HCT116 (cell line): ENCODE measurements at regions not wholly inside any gene's neighbourhood (a gene's known extent, or its start where the extent isn't known, plus 50 kb on each side); places are given as distances from the start of the nearest gene placed in this dataset.

Experiments
- ATAC-seq: fragments of 200-7000 bp; cut with Tn5 transposase; 2 replicates; pipeline ENCODE4 v1.9.1; 2020; ENCODE audit warnings: mild to moderate bottlenecking, moderate library complexity
- BruUV-seq: library from RNA; stranded (reverse); fragments of 400-500 nt; replicated peaks from 2 replicates; lab custom pipeline; 2021; lab: Mats Ljungman, UMichigan
- CTCF ChIA-PET: fragments of 300-600 bp; sonication (Branson Sonifier 250); formaldehyde crosslinking; loops from one replicate; lab custom pipeline; 2021; ENCODE audit warnings: antibody characterized with exemption; lab: Charles Lee
- POLR2A ChIA-PET: fragments of 300-600, 350-600 bp; sonication (Branson Sonifier 250); formaldehyde crosslinking; loops from one replicate; lab custom pipeline; 2021; ENCODE audit warnings: antibody characterized with exemption; lab: Charles Lee
- RAD21 ChIA-PET, 2 experiments: fragments of 300-600 bp; sonication (Branson Sonifier 250); formaldehyde crosslinking; loops; one replicate each; lab custom pipeline; 2023; ENCODE audit warnings: low total read pairs in 2 of 2; ENCODE audit not compliant: uncharacterized antibody in 2 of 2, unreplicated experiment in 2 of 2, low non-redundant PET in 1 of 2; lab: Charles Lee
- DNase-seq: peaks from one replicate; pipeline ENCODE4 v3.0.0-alpha.2; 2010; ENCODE audit warnings: low read depth, low spot score
- H2AFZ ChIP-seq: fragments of 200-600 bp; shearing (Covaris generic), sonication (generic); 2 replicates; pipeline ENCODE4 v1.6.1; 2017; ENCODE audit warnings: low read depth, mixed run types, mixed read lengths, antibody characterized with exemption, low read length; ENCODE audit not compliant: poor library complexity, severe bottlenecking
- H3K27ac ChIP-seq: 2 replicates; pipeline ENCODE4 v1.5.1; 2012; ENCODE audit warnings: low read depth, low read length
- H3K27me3 ChIP-seq: fragments of 200-600 bp; sonication (generic); 2 replicates; pipeline ENCODE4 v1.6.1; 2016; ENCODE audit warnings: mixed run types, low read length, mixed read lengths; ENCODE audit not compliant: insufficient read depth
- H3K36me3 ChIP-seq, 2 experiments: fragments of 200-500 bp in 1 of 2; fragments of 200-600 bp in 1 of 2; sonication (Bioruptor generic) in 1 of 2; sonication (generic) in 1 of 2; 2 replicates each; pipeline versions ENCODE4 v1.5.1 to v1.6.1; 2014 to 2016; ENCODE audit warnings: low read length in 2 of 2, inconsistent platforms in 1 of 2, mixed read lengths in 1 of 2, mixed run types in 1 of 2; ENCODE audit not compliant: insufficient read depth in 2 of 2, control insufficient read depth in 1 of 2
- H3K4me1 ChIP-seq, 2 experiments: fragments of 200-600 bp in 1 of 2; sonication (generic) in 1 of 2; 2 replicates each; pipeline versions ENCODE4 v1.5.1 to v1.6.1; 2012 to 2017; ENCODE audit warnings: low read length in 2 of 2, inconsistent platforms in 1 of 2, mild to moderate bottlenecking in 1 of 2, mixed read lengths in 1 of 2, mixed run types in 1 of 2, moderate library complexity in 1 of 2; ENCODE audit not compliant: insufficient read depth in 2 of 2, control insufficient read depth in 1 of 2
- H3K4me2 ChIP-seq: fragments of 200-600 bp; sonication (generic); 2 replicates; pipeline ENCODE4 v1.6.1; 2017; ENCODE audit warnings: mixed run types, low read length, mixed read lengths
- H3K4me3 ChIP-seq, 2 experiments: fragments of 200-600 bp in 1 of 2; sonication (generic) in 1 of 2; replicated peaks in 1 of 2; 2 replicates each; pipeline ENCODE4 v1.5.1; 2011 to 2016; ENCODE audit warnings: low read length in 2 of 2, control low read depth in 1 of 2, low read depth in 1 of 2, mild to moderate bottlenecking in 1 of 2, mixed read lengths in 1 of 2, mixed run types in 1 of 2
- H3K79me2 ChIP-seq: fragments of 200-600 bp; sonication (generic); 2 replicates; pipeline ENCODE4 v1.6.1; 2017; ENCODE audit warnings: mild to moderate bottlenecking, mixed run types, low read length, moderate library complexity, mixed read lengths; ENCODE audit not compliant: insufficient read depth
- H3K9ac ChIP-seq: fragments of 200-600 bp; sonication (generic); 2 replicates; pipeline ENCODE4 v1.6.1; 2016; ENCODE audit warnings: low read length, mixed read lengths
- H3K9me2 ChIP-seq: fragments of 200-600 bp; sonication (generic), shearing (Covaris generic); 2 replicates; pipeline ENCODE4 v1.6.1; 2017; ENCODE audit warnings: mixed run types, mild to moderate bottlenecking, moderate library complexity; ENCODE audit not compliant: insufficient read depth
- H3K9me3 ChIP-seq, 2 experiments: fragments of 200-500 bp in 1 of 2; fragments of 200-600 bp in 1 of 2; sonication (Bioruptor generic) in 1 of 2; sonication (generic) in 1 of 2; 2 replicates each; pipeline ENCODE4 v1.6.1; 2014 to 2017; ENCODE audit warnings: low read length in 2 of 2, mixed read lengths in 2 of 2, inconsistent platforms in 1 of 2, low read depth in 1 of 2, mild to moderate bottlenecking in 1 of 2, mixed run types in 1 of 2, moderate library complexity in 1 of 2; ENCODE audit not compliant: control insufficient read depth in 1 of 2, insufficient read depth in 1 of 2
- H4K20me1 ChIP-seq: fragments of 200-600 bp; sonication (generic), shearing (Covaris generic); 2 replicates; pipeline ENCODE4 v1.6.1; 2017; ENCODE audit warnings: mixed run types, mild to moderate bottlenecking, moderate library complexity; ENCODE audit not compliant: insufficient read depth
- CBX3 ChIP-seq: IDR thresholded peaks from 2 replicates; pipeline ENCODE4 v1.6.1; 2012; ENCODE audit warnings: low read depth
- CEBPB ChIP-seq: IDR thresholded peaks from 2 replicates; pipeline ENCODE4 v1.6.1; 2012; ENCODE audit warnings: low read depth
- EGR1 ChIP-seq: IDR thresholded peaks from 2 replicates; pipeline ENCODE4 v1.6.1; 2012; ENCODE audit warnings: low read depth
- ELF1 ChIP-seq: IDR thresholded peaks from 2 replicates; pipeline ENCODE4 v1.6.1; 2012; ENCODE audit warnings: low read depth, borderline replicate concordance
- EZH2 ChIP-seq: fragments of 200-600 bp; sonication (generic); IDR thresholded peaks from 2 replicates; pipeline ENCODE4 v1.6.1; 2017; ENCODE audit warnings: antibody characterized with exemption, mixed run types
- EZH2phosphoT487 ChIP-seq: fragments of 200-600 bp; IDR thresholded peaks from 2 replicates; pipeline ENCODE4 v1.6.1; 2018; ENCODE audit warnings: antibody characterized with exemption, borderline replicate concordance
- POLR2AphosphoS5 ChIP-seq: IDR thresholded peaks from 2 replicates; pipeline ENCODE4 v1.6.1; 2011; ENCODE audit warnings: mild to moderate bottlenecking, low read depth, low read length, moderate library complexity
- RAD21 ChIP-seq: IDR thresholded peaks from 2 replicates; pipeline ENCODE4 v1.6.1; 2012; ENCODE audit warnings: low read depth, mild to moderate bottlenecking
- SP1 ChIP-seq: IDR thresholded peaks from 2 replicates; pipeline ENCODE4 v1.6.1; 2012; ENCODE audit warnings: low read depth
- SRF ChIP-seq: IDR thresholded peaks from 2 replicates; pipeline ENCODE4 v1.6.1; 2012; ENCODE audit warnings: low read depth
- intact Hi-C: fragments of 100-400 bp; cut with micrococcal nuclease; formaldehyde crosslinking; loops from 2 replicates; pipeline ENCODE4 v1.10.0; 2022
- TF ChIP-seq, protein P1 (sequence below): IDR thresholded peaks from 2 replicates; pipeline ENCODE4 v1.6.1; 2012
- TF ChIP-seq, protein P2 (sequence below), 3 experiments: fragments of 200-600 bp in 1 of 3; sonication (generic) in 1 of 3; IDR thresholded peaks in 2 of 3; conservative IDR thresholded peaks in 1 of 3; 2 replicates each; pipeline ENCODE4 v1.5.1; 2012 to 2017; ENCODE audit warnings: low read depth in 2 of 3, low read length in 2 of 3, antibody characterized with exemption in 1 of 3, borderline replicate concordance in 1 of 3, control low read depth in 1 of 3, mild to moderate bottlenecking in 1 of 3, mixed read lengths in 1 of 3, mixed run types in 1 of 3, moderate library complexity in 1 of 3; ENCODE audit not compliant: insufficient read depth in 1 of 3

DNA sequence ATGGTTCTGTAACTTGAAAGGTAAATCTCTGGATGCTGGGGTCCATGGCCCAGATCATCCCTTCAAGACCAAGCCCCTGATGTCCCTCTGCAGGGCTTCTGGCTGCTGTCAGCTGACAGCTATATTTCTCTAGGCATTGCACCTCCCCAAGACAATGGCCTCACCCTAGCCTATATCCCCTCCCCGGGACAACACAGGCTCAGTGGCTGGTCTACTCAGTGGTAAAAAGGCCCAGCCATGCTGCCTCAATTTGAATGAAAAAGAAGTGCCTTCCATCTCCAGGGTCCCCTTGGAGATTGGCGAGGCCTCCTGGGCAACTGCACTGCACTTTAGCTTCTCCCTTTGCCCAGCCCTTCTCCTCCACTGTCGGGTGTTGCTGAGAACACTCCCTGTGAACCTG lies 602.8 kb downstream of the CDH26 start:
- H3K27ac ChIP-seq: no peak overlapping the region
- BruUV-seq: no TSS peak
- H3K27me3 ChIP-seq: no peaks in the 10 kb centered on the region
- no peak overlapping the region for H3K4me3 ChIP-seq
- TF ChIP-seq EGR1 (no peak), CEBPB (no peak), EZH2 (no peak), SP1 (no peak), POLR2AphosphoS5 (no peak), ELF1 (no peak), SRF (no peak), EZH2phosphoT487 (no peak), RAD21 (no peak), CBX3 (no peak)
- TF ChIP-seq, protein P1, sequence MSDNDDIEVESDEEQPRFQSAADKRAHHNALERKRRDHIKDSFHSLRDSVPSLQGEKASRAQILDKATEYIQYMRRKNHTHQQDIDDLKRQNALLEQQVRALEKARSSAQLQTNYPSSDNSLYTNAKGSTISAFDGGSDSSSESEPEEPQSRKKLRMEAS: no peak
- TF ChIP-seq, protein P2, sequence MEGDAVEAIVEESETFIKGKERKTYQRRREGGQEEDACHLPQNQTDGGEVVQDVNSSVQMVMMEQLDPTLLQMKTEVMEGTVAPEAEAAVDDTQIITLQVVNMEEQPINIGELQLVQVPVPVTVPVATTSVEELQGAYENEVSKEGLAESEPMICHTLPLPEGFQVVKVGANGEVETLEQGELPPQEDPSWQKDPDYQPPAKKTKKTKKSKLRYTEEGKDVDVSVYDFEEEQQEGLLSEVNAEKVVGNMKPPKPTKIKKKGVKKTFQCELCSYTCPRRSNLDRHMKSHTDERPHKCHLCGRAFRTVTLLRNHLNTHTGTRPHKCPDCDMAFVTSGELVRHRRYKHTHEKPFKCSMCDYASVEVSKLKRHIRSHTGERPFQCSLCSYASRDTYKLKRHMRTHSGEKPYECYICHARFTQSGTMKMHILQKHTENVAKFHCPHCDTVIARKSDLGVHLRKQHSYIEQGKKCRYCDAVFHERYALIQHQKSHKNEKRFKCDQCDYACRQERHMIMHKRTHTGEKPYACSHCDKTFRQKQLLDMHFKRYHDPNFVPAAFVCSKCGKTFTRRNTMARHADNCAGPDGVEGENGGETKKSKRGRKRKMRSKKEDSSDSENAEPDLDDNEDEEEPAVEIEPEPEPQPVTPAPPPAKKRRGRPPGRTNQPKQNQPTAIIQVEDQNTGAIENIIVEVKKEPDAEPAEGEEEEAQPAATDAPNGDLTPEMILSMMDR (IDR thresholded peaks at IDR 0.05 in 2 of 3, conservative IDR thresholded peaks at IDR 0.05 in 1 of 3; ENCODE audit: borderline replicate concordance in 1 of 3, insufficient read depth in 1 of 3, low read depth in 2 of 3, low read length in 2 of 3): no peak
- TF ChIP-seq, all 23 proteins: peak for 0
- Histone ChIP-seq H3K9me2 (no peaks in the 10 kb centered on the region), H4K20me1 (no peaks in the 10 kb centered on the region), H2AFZ (no peak overlapping the region), H3K79me2 (no peaks in the 10 kb centered on the region), H3K36me3 (no peaks in the 10 kb centered on the region), H3K4me2 (no peak overlapping the region), H3K4me1 (no peaks in the 10 kb centered on the region), H3K9me3 (peaks cover 4 to 34% of the 10 kb centered on the region in 2 experiments; a peak in 2 of 4 replicates), H3K9ac (no peak overlapping the region)
- RAD21 ChIA-PET: no interaction called here
- CTCF ChIA-PET: no interaction called here
- POLR2A ChIA-PET: no interaction called here
- no peak for ATAC-seq
- DNase-seq: no peak
- intact Hi-C loops: no loop called here
